ENCODE measurements at regions not wholly inside any gene's neighbourhood (a gene's known extent, or its start where the extent isn't known, plus 50 kb on each side); places are given as distances from the start of the nearest gene placed in this dataset.

- no peak for TF ChIP-seq CTCF (IDR thresholded peaks at IDR 0.05)
- no peak for TF ChIP-seq EZH2 (IDR thresholded peaks at IDR 0.05; ENCODE audit: borderline replicate concordance, insufficient read depth, low read depth, low read length, poor library complexity, severe bottlenecking)
These were observed 69.0 kb upstream of the DHRS4 start for GRCh38 chr14:23884541-23884904.

All from B cell (primary cell).